HepG2 (cell line): ENCODE measurements at regions not wholly inside any gene's neighbourhood (a gene's known extent, or its start where the extent isn't known, plus 50 kb on each side); places are given as distances from the start of the nearest gene placed in this dataset.

Experiments
- ATAC-seq: fragments of 200-7000 bp; cut with Tn5 transposase; 3 replicates; pipeline ENCODE4 v1.9.1; 2020; ENCODE audit warnings: mild to moderate bottlenecking, moderate library complexity
- BruUV-seq: library from RNA; stranded (reverse); fragments of 400-500 nt; replicated peaks from 2 replicates; lab custom pipeline; 2021; lab: Mats Ljungman, UMichigan
- CTCF ChIA-PET: fragments of 300-600 bp; formaldehyde crosslinking; extraction: SDS; loops from one replicate; lab custom pipeline; 2021; ENCODE audit warnings: low total read pairs, inconsistent platforms, low intra/inter-chr PET ratio; lab: Yijun Ruan, JAX
- POLR2A ChIA-PET: fragments of 350-600 bp; sonication (Branson Sonifier 250); formaldehyde crosslinking; loops from one replicate; lab custom pipeline; 2020; ENCODE audit warnings: antibody characterized with exemption, inconsistent platforms; lab: Yijun Ruan, JAX
- DNase-seq: peaks from one replicate; pipeline ENCODE4 v3.0.0-alpha.2; 2015; ENCODE audit warnings: low spot score
- FAIRE-seq: peaks from 3 replicates; lab custom pipeline; 2011; peaks lifted over from hg19 to GRCh38; lab: Jason Lieb, UNC
- H2AFZ ChIP-seq: one replicate; pipeline ENCODE4 v1.6.1; 2011; ENCODE audit warnings: low read length, inconsistent platforms
- H3K27ac ChIP-seq: fragments of 300-600 bp; 3 replicates; pipeline ENCODE4 v1.8.0; 2011; ENCODE audit warnings: mixed run types, mild to moderate bottlenecking, mixed read lengths, low read length, inconsistent platforms; ENCODE audit not compliant: insufficient read depth; ENCODE audit errors: extremely low read length
- H3K27me3 ChIP-seq, 2 experiments: fragments of 200-600 bp in 1 of 2; 2 replicates in 1 of 2; 3 replicates in 1 of 2; pipeline versions ENCODE4 v1.6.0 to v1.8.0; 2011; ENCODE audit warnings: low read length in 2 of 2, mild to moderate bottlenecking in 2 of 2, moderate library complexity in 2 of 2, inconsistent platforms in 1 of 2; ENCODE audit not compliant: insufficient read depth in 2 of 2, control insufficient read depth in 1 of 2
- H3K36me3 ChIP-seq, 2 experiments: fragments of 200-600 bp in 1 of 2; replicated peaks in 1 of 2; 2 replicates in 1 of 2; 3 replicates in 1 of 2; pipeline versions ENCODE4 v1.5.1 to v1.8.0; 2011; ENCODE audit warnings: low read length in 2 of 2, inconsistent platforms in 1 of 2; ENCODE audit not compliant: insufficient read depth in 2 of 2, control insufficient read depth in 1 of 2
- H3K4me1 ChIP-seq: 2 replicates; pipeline ENCODE4 v1.5.1; 2012; ENCODE audit warnings: low read length, inconsistent platforms; ENCODE audit not compliant: insufficient read depth
- H3K4me2 ChIP-seq: 2 replicates; pipeline ENCODE4 v1.6.0; 2011; ENCODE audit warnings: low read depth, low read length, inconsistent platforms
- H3K4me3 ChIP-seq, 3 experiments: fragments of 200-600 bp in 1 of 3; sonication (generic), shearing (Covaris generic) in 1 of 3; replicated peaks in 1 of 3; 2 replicates each; pipeline ENCODE4 v1.5.1; 2011 to 2016; ENCODE audit warnings: low read length in 3 of 3, inconsistent platforms in 2 of 3, low read depth in 2 of 3, mild to moderate bottlenecking in 2 of 3, control low read depth in 1 of 3, mixed read lengths in 1 of 3; ENCODE audit not compliant: insufficient read depth in 1 of 3
- H3K79me2 ChIP-seq: one replicate; pipeline ENCODE4 v1.6.1; 2011; ENCODE audit warnings: low read length, inconsistent platforms; ENCODE audit not compliant: insufficient read depth
- H3K9ac ChIP-seq: 2 replicates; pipeline ENCODE4 v1.6.0; 2011; ENCODE audit warnings: mild to moderate bottlenecking, low read depth, low read length, inconsistent platforms; ENCODE audit not compliant: insufficient read depth
- H3K9me3 ChIP-seq: 2 replicates; pipeline ENCODE4 v1.5.1; 2012; ENCODE audit warnings: mild to moderate bottlenecking, low read length
- H4K20me1 ChIP-seq: 2 replicates; pipeline ENCODE4 v1.6.0; 2011; ENCODE audit warnings: inconsistent platforms, mild to moderate bottlenecking, low read length, moderate library complexity; ENCODE audit not compliant: insufficient read depth
- CERS6 ChIP-seq: sonication (generic); formaldehyde crosslinking; IDR thresholded peaks from 2 replicates; pipeline ENCODE4 v1.5.0; 2020; ENCODE audit warnings: missing genetic modification reagents
- FOXA3 ChIP-seq: IDR thresholded peaks from 2 replicates; pipeline ENCODE4 v1.6.1; 2016; ENCODE audit warnings: missing genetic modification reagents, missing compliant biosample characterization
- POLR2G ChIP-seq: fragments of 200-400 bp; formaldehyde crosslinking; IDR thresholded peaks from 2 replicates; pipeline ENCODE4 v1.6.1; 2018; ENCODE audit warnings: mild to moderate bottlenecking, low read depth, low read length, moderate library complexity
- RBM22 ChIP-seq: fragments of 200-400 bp; formaldehyde crosslinking; optimal IDR thresholded peaks from 2 replicates; pipeline ENCODE3; 2017; ENCODE audit warnings: mild to moderate bottlenecking, low read length, moderate library complexity
- SALL2 ChIP-seq: sonication (generic); formaldehyde crosslinking; IDR thresholded peaks from 2 replicates; pipeline ENCODE4 v1.8.1; 2023; ENCODE audit warnings: mild to moderate bottlenecking, missing genetic modification reagents, inconsistent platforms
- TFDP1 ChIP-seq: IDR thresholded peaks from 2 replicates; pipeline ENCODE4 v1.6.1; 2016; ENCODE audit warnings: missing compliant biosample characterization, missing genetic modification reagents, borderline replicate concordance
- ZC3H4 ChIP-seq: sonication (generic); formaldehyde crosslinking; IDR thresholded peaks from 2 replicates; pipeline ENCODE4 v1.4.0; 2020; ENCODE audit warnings: missing genetic modification reagents, borderline replicate concordance
- ZMYM2 ChIP-seq: sonication (generic); formaldehyde crosslinking; IDR thresholded peaks from 2 replicates; pipeline ENCODE4 v1.8.0; 2022; ENCODE audit warnings: mild to moderate bottlenecking, missing genetic modification reagents
- ZNF180 ChIP-seq: sonication (generic); formaldehyde crosslinking; IDR thresholded peaks from 2 replicates; pipeline ENCODE4 v1.4.0; 2020; ENCODE audit warnings: low read depth, missing genetic modification reagents, borderline replicate concordance
- ZNF652 ChIP-seq: IDR thresholded peaks from 2 replicates; pipeline ENCODE4 v1.6.1; 2016; ENCODE audit warnings: low read depth, borderline replicate concordance
- WGBS: methylation state at CpG from one replicate; pipeline ENCODE4 v1.1.6; 2017; ENCODE audit warnings: low lambda C conversion rate; 5-methylcytosine and 5-hydroxymethylcytosine counted together
- in situ Hi-C: cut with HindIII; loops from 2 replicates; pipeline ENCODE4 v1.10.0; 2017; ENCODE audit warnings: low pct_unique_long_range_greater_than_20kb; ENCODE audit not compliant: extremely low pct_ligation_motif_present
- intact Hi-C: fragments of 100-400 bp; cut with micrococcal nuclease; formaldehyde crosslinking; loops from one replicate; pipeline ENCODE4 v1.10.0; 2022; ENCODE audit not compliant: unreplicated experiment
- TF ChIP-seq, protein P1 (sequence below): sonication (generic); formaldehyde crosslinking; IDR thresholded peaks from 2 replicates; pipeline ENCODE4 v1.4.0; 2020; ENCODE audit warnings: mild to moderate bottlenecking, missing genetic modification reagents
- TF ChIP-seq, protein P2 (sequence below): sonication (generic); formaldehyde crosslinking; IDR thresholded peaks from 2 replicates; pipeline ENCODE4 v1.5.0; 2020; ENCODE audit warnings: missing genetic modification reagents, mild to moderate bottlenecking, borderline replicate concordance

GRCh38 chr20:39829256-39829655 lies 859.8 kb downstream of the MAFB start (continued):
- TF ChIP-seq, protein P1, sequence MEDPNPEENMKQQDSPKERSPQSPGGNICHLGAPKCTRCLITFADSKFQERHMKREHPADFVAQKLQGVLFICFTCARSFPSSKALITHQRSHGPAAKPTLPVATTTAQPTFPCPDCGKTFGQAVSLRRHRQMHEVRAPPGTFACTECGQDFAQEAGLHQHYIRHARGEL (CRISPR knock-in tag) = no peak
- TF ChIP-seq SALL2 (CRISPR knock-in tag) = no peak
- no peak for TF ChIP-seq ZC3H4 (CRISPR knock-in tag)
- TF ChIP-seq CERS6 (CRISPR knock-in tag) = no peak
- TF ChIP-seq POLR2G = no peak
- TF ChIP-seq, protein P2, sequence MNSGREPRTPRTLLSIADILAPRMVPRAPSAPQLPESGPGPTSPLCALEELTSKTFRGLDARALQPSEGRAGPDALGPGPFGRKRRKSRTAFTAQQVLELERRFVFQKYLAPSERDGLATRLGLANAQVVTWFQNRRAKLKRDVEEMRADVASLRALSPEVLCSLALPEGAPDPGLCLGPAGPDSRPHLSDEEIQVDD (CRISPR knock-in tag) = no peak
- TF ChIP-seq TFDP1 (CRISPR knock-in tag) = no peak
- TF ChIP-seq ZNF652 (CRISPR knock-in tag) = no peak
- no peak for TF ChIP-seq ZNF180 (CRISPR knock-in tag)
- no peak for TF ChIP-seq ZMYM2
- TF ChIP-seq FOXA3 (CRISPR knock-in tag) = no peak

DNA sequence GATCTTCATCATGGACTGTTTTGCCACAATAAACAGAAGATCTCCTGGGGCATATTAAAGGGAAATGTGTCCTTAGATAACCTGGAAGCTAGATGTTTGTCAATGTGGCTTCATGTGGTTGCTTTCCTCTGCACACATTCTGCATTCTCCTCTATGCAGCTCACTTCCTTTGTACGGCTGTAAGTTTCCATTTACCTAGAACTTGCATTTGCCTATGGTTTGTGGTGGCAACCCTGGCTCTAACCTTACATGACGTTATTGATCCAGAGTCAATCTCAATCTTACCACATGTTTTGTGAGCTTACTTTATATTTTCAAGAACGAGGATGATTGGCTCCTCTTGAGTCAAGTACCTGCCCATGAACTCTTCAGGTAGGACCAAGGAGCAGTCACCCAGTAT lies 863.1 kb downstream of the MAFB start:
- POLR2A ChIA-PET = no interaction called here
- WGBS = 1% methylated on average over 3 of the region's 3 CpGs
- no peak overlapping the region for H3K4me3 ChIP-seq
- no peak overlapping the region for H3K9ac ChIP-seq
- CTCF ChIA-PET = no interaction called here
- in situ Hi-C loops = no loop called here
- BruUV-seq = no TSS peak
- H2AFZ ChIP-seq = no peak overlapping the region
- H3K27ac ChIP-seq = no peak overlapping the region
- H3K4me1 ChIP-seq = no peaks in the 10 kb centered on the region
- no peak for TF ChIP-seq RBM22
- ATAC-seq (no peak), DNase-seq (no peak), FAIRE-seq (no peak)
- H3K27me3 ChIP-seq = no peaks in the 10 kb centered on the region
- H3K36me3 ChIP-seq = no peaks in the 10 kb centered on the region
- no peaks in the 10 kb centered on the region for H3K79me2 ChIP-seq
- peaks cover 99% of the 10 kb centered on the region for H3K9me3 ChIP-seq
- no peak overlapping the region for H3K4me2 ChIP-seq
- H4K20me1 ChIP-seq = no peaks in the 10 kb centered on the region
- intact Hi-C loops = no loop called here
